HG02798 (cell line): ENCODE measurements at regions not wholly inside any gene's neighbourhood (a gene's known extent, or its start where the extent isn't known, plus 50 kb on each side); places are given as distances from the start of the nearest gene placed in this dataset.

Experiments
- ATAC-seq: cut with Tn5 transposase; IDR thresholded peaks from one replicate; pipeline ENCODE4 v1.9.1; 2021; ENCODE audit warnings: mild to moderate bottlenecking; ENCODE audit not compliant: unreplicated experiment, poor library complexity

DNA sequence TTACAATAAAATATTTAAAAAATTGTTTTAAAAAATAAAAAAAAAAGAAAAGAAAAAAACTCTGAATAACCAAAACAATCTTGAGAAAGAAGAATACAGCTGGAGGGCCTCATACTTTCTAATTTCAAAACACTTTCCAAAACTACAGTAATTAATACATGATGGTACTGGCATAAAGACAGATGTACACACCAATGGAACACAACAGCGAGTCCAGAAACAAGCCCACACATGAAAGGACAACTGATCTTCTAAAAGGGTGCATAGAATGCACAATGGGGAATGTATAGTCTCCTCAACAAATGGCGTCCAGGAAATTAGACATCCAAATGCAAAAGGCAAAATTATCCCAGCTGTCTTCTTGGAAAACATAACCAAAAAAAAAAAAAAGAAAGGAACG lies 99.6 kb downstream of the LURAP1L start:
- no peak for ATAC-seq

DNA sequence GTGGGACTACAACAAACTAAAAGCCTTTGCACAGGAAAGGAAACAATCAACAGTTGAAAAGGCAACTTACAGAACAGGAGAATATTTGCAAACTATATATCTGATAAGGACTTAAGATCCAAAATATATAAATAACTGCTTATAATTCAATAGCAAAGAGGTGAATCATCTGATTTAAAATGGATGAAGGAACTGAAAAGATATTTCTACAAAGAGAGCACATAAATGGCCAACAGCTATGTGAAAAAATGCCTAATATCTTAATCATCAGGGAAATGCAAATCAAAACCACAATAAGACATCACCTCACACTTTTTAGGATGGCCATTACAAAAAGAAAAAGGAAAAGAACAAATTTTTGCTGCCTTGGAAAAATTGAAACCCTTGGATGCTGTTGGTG lies 100.4 kb downstream of the LURAP1L start:
- ATAC-seq: no peak

DNA sequence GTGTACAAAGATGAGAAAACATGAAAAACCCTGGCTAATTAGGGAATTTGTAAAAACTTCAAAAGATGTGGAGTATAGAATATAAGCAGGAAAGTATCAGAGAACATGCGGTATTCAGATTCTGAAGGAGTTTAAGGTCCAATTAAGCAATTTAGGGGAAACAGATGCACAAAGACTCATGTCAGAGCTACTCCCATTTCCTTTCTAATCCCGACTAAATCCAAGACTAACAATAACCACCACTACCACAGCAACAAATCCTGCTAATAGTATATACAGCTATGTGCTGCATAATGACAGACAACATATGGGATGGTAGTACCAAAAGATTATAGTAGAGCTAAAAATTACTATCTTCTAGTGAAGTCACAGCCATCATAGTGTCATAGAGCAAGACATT lies 102.1 kb downstream of the LURAP1L start:
- no peak for ATAC-seq

DNA sequence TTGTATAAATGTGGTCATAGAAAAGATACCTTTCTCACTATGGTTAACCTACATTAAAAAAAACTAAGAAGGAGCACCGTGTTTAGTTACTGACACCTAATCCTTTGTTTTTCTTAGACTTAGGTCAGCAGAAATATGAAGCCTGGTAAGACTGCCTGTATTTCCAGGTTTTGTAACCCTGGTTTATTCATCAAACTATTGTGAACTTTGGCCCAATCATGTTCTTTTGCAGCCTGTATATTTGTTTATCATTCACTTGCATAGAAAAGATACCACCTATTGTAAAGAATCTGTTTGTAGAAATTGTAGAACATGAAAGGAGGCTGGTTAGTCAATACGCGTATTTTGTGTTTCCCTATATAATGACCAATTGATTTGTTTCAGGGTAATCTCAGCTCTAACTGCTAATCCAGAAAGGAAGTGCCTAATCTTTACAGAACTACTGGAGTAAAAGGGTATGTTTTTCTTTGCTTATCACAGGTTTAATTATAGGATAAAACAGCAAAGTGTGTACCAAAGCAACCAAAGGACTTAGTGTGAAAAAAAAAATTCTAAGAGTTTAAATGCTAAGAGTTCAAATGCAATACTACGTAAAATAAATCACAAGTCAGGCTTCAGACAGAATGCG lies 103.6 kb downstream of the LURAP1L start:
- no peak for ATAC-seq

DNA sequence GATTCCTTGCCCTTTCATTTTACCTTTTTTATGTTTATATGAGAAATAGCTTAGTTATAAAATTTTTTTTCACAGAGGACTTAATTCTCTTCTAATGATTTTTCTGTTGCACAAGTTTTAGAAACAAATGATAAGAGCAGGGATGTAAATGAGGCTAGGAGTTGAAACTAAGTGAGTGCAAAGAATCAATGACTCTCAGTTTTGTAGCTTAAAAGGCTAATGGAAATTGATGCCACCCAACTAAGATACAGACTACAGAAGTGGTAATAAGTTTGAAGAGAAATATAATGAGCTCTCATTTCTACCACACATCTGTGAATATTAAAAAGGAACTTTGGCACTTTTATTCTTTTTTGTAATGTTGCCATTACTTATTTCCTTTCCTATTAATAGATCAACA lies 105.1 kb downstream of the LURAP1L start:
- no peak for ATAC-seq

DNA sequence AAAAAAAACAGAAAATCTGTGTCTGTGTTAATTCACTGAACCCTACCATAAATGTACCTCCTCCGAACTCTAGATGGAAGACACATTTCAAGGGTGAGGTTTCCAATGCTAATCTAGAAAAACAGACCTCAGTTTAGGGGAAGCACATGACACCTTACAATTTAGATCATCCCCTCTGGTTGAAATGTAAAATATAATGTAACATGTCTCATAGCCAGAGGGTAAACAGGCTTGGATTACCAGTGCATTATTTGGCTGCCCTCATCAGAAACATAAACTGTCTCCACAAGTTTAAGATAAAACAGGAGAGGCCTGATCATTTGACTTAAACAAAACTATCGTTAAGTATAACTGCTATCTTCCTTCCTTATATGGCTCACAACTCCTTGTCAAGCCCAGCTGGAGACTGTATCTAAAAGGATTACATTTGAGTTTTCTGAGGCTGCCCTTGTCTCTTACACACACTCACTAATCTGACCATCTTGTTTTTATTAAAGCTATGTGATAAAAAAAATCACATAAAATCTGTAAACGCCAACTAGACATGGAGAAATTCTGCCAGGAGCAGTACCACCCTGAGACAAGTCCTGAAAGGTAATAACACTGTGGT lies 105.7 kb downstream of the LURAP1L start:
- no peak for ATAC-seq

DNA sequence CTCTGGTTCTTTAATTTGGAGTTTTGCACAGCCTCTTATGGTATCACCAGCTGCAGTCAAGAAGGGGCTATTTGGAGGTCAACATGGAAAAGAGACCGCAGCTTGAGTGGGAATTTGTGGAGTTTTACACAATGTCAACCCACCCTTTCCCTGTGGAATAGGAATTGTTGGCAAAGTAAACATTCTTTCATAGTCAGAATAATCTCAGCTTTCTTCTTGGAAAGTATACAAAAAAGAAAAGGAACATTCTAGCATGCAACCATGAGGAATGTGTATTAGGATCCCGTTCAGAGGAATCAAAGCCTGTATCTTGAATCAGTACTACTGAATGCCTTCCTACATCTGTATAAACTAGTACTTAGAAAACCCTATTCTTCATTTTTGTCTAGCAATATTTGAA lies 107.6 kb downstream of the LURAP1L start:
- ATAC-seq: no peak

DNA sequence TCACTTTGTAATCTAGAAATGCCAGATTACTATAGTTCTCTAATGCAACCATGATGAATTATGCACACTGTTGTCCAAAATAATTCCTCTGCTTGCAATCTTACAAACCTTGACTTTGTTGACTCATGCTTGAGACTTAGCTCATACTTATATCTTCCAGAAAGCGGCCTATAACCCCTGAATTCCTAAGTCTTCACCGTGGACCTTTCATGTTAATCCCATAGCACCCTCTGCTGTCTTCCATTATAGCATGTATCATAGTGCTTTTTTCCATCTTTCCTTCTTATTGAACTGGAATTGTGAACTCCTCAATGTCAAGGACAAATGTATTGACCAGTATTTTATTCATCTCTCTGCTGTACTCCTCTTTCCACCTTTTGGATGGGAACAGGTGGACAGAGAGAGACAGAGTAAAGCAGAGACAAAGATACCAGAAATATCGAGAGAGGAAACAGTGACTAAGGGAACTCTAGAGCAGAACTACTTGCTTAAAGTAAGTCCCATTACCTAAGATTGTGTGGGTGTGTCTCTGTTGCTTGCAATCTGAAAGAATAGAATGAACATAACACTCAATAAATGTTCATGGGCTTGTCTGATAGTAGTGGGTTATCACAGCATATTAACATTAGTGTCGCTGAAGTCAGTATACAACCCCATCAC lies 110.0 kb downstream of the LURAP1L start:
- no peak for ATAC-seq

DNA sequence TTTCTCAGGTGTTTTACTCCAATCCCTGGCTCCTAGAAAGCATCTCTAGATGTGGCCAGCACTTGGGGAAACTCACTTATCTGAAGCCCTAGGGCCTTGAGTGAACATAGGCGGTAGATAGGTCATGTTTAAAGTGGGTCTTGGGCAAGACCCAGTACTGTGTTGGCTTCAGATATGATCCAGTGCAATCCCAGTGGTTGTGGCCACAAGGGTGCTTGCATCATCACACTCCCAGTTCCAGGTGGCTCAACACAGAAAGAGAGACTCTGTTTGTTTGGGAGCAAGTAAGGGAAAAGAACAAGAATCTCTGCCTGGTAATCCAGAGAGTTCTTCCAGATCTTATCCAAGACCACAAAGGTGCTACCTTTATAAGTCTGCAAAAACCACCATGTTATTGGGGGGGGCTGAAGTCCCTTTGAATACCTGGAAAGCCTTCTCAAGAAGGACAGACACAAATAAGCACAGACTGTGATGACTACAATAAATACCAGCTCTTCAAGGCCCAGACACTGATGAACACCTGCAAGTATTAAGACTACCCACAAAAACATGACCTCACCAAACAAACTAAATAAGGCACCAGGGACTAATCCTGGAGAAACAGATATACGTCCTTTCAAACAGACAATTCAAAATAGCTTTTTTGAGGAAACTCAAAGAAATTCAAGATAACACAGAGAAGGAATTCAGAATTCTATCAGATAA lies 114.7 kb downstream of the LURAP1L start:
- no peak for ATAC-seq

DNA sequence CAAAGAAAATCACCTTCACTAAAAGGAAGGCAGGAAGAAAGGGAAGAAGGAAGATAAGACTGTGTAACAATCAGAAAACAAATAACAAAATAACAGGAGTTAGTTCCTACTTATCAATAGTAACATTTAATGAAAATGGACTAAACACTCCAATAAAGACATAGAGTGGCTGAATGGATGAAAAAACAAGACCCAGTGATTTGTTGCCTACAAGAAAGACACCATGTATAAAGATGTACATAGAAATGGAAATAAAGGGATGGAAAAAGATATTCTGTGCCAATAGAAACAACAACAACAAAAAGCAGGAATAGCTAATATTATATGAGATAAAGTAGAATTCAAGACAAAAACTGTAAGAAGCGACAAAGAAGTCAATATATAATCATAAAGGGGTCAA lies 116.8 kb downstream of the LURAP1L start:
- no peak for ATAC-seq

DNA sequence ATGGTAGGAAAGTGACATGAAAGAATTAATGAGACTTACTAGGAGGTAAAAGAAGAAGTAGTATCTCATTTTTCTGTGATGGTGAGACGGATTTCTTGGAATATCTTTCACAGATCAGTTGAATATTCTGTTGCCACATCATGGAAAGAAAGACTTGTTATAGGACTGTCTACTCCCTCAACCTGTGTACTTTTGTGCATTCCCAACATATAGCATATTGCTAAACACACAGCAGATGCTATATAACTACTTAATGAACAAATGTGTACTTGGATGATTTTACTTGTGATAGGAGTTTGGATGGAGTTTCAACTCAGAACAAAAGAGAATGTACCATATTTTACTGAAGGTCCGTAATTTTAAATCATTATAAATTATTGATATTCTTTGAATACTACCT lies 128.5 kb downstream of the LURAP1L start:
- ATAC-seq: no peak

DNA sequence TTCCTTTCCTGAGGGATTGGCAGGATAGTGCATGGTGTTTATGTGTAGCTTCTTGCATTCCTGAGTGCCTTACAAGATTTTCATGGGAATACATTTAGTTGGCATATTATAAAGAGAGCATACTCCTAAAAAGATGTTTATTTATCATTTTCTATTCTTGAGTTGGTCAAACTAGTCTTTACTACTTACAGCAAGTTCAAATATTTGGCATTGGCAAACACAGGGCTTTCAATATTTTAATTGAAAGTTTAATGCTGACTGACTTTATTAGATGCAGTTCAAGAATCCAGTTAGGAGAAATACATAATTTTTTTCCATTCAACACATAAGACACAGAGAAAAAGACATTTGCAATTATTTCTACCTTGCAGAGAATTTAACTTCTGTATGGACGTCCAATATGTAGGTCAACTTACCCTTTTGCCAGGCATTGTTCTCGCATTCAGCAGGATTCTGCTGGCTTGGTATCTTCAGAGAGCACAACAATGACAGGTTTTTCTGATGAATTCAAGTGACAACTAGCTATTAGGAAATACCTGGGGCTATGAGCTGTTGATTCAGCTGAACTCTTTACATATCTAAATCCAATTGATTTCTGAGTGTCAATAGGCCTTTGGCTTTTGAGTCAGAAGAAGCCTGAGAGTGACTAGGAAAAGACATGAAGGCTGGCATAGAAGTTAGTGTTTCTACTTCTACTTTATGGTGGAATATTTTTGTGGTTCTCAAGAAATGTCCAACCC lies 129.6 kb downstream of the LURAP1L start:
- no peak for ATAC-seq

DNA sequence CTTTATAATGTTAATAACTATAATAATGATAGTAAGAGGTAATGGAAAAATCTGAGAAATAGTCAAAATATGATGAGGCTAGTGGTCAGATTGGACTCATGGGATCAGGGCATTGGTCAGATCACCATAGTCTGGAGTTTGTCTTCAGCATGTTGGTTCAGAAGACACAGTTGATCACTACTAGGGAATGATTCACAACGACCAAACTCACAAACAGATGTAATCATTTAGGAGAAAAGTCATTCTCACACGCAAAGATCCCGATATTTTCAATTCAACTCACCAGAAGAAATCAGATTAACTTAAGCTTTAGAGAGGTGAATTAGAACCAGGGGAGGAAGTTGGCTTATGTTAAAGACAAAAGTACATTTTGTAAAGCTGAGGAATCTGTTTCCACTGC lies 131.8 kb downstream of the LURAP1L start:
- no peak for ATAC-seq

DNA sequence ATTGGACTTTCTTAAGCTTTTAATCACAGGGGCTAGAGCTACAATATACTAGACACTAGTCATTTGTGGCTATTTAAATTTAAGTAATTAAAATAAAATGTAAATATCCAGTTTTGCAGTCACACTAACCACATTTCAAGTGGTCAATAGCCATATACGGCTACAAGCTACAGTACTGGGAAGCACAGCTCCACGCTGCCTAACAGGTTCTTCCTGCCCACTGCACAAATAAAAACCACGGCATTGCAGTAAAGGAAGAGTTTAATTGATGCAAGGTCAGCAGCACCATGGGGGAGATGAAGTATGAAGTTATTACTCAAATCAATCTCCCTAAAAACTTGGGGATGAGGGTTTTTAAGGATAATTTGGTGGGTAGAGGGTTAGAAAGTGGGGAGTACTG lies 134.1 kb downstream of the LURAP1L start:
- no peak for ATAC-seq

DNA sequence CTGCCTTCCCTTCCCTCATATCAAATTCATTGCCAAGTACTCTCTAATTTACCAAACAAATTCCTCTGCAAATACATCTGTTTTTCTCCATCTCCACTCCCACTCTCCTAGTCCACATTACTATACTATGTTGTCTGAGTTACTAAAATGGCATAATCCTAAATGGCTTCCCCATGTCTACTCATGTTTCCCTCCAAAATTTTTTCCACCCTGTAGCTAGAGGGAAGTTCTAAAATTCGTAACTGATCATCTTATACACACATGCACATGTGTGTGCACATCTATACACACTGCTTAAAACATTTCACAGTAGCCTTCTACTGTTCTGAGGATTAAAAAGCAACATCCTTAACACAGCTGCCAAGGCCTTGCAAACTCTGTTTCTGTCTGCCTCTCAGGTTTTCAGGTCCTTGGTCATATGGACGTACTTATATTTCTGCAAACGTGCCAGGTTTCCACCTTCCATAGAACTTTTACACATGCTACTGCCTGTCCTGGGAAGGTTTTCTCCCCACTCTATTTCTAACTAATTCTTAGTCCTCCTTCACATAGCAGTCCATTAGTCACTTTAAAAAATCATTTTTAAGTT lies 140.6 kb downstream of the LURAP1L start:
- no peak for ATAC-seq

DNA sequence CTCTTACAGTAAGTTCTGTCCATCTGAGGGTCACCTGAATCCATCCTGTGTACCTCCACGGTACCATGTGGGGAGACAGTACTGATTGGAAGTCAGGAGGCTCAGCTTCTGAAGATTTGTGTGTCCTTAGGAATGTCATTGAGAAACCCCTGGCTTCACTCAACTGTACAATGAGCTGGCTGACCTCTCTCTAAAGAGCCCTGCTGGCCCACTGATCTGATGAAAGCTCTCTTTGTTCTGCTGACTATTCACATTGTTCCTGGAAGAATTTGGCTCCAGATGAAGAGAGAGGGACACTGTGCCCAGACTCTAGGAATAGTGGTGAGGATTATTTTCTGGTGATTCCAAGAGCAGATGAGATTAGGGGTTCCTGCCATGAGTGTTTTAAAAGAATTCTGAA lies 141.2 kb downstream of the LURAP1L start:
- ATAC-seq: no peak

DNA sequence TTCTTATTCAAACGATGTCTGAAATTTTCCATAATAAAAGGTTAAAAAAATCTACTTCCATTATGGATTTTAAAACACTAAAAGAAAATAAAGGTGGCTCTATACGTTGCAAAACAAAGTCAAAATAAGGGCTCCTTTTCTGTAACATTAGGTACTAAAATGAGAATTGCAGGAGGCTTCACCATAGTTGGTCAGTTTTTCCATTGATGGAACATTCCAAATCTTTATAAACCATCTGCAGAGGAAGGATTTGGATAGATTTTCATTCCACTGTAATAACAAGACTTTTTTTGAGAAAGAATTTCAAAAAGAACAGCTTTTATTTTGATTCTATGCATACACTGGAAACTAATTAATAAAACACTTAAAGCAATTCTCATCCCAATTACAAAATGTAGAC lies 145.6 kb downstream of the LURAP1L start:
- no peak for ATAC-seq

DNA sequence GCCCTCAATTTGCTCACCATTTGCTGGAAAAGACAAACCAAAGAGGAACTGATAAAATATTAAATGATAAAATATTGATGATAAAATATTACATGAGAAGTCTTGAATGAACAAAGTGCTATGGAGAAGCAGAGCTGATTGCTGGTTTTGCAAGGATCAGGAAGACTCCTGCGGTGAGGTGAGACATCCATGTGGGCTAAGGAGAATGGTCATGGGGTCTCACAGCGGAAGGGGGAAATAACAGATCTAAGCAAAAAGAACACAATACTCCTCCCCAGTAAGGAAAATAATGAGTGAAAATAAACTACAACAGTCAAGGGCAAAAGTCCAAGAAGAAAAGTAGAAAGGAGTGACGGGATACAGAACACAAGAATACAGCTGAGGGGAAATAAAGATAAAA lies 146.8 kb downstream of the LURAP1L start:
- no peak for ATAC-seq

DNA sequence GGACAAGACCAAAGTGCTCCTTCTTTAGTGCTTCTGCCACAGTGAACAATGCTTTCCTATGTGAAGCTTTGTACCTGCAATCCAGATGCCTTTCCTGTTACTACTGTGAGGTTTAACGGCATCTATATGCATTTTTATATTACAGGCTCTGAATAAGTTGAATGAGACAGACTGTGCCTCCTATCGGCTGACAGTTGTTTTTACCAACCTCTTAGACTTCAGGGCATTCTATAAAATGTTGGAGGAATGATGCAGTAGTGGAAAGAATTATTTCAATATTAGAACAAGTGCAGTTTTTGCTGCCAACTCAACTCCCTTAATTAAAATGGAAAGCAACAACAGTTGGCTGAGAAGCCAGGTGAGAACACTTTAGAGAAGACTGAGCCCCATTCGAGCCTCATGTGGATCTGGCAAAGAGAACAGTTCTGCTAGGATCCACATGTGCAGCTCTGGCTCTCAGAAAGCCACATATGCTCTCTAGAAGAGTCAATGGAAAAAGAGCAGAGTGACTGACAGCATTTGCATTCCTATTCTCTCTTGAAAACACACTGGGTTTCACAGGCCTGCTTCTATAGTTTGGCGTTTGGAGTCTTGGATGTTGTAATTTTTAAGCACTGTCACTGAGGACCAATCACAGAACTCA lies 147.5 kb downstream of the LURAP1L start:
- ATAC-seq: no peak

DNA sequence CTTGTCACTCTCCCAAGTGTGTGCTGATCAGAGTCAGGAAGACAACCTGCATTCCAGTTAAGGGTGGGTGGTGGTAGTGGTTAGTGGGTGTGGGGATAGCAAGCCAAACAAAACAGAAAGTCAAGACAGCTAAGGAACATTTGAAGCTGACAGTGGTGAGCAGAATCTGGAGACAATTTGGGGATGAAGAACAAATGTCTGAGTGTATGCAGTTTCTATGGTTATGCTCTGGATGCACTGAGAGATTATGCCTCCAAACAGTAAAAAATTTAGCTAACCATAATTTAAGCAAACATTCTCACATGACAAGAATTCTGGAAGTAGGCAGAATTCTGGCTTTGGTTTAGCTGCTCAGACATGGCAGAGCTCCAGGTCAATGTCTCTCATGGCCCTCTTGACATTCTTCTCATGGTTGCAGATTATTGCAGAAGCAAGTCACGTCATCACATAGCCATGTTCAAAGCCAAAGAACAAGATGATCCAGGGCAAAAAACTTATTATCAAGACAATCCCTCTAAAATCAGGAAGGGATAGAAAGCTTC lies 148.7 kb downstream of the LURAP1L start:
- ATAC-seq: no peak
